Kidney (tissue), 13 donors: ENCODE measurements at regions not wholly inside any gene's neighbourhood (a gene's known extent, or its start where the extent isn't known, plus 50 kb on each side); places are given as distances from the start of the nearest gene placed in this dataset.

Source experiments
- DNase-seq, 5 donors: peaks; one replicate each; pipeline ENCODE4 v3.0.0-alpha.2; 2013 to 2020
- FAIRE-seq: peaks from 2 replicates; lab custom pipeline; 2012; peaks lifted over from hg19 to GRCh38; lab: Jason Lieb, UNC
- H3K27ac ChIP-seq, 2 donors: one replicate each; pipeline ENCODE4 v1.7.0; 2013; ENCODE audit warnings: low read depth in 2 of 2, low read length in 2 of 2, inconsistent platforms in 1 of 2
- H3K27me3 ChIP-seq: one replicate; pipeline ENCODE4 v1.7.1; 2013; ENCODE audit warnings: low read length, inconsistent platforms; ENCODE audit not compliant: control insufficient read depth, insufficient read depth
- H3K36me3 ChIP-seq, 3 donors: one replicate each; pipeline versions ENCODE4 v1.7.0 to v1.7.1; 2013; ENCODE audit warnings: low read length in 3 of 3, control low read depth in 1 of 3, inconsistent platforms in 1 of 3; ENCODE audit not compliant: insufficient read depth in 3 of 3, control insufficient read depth in 2 of 3
- H3K4me1 ChIP-seq, 3 donors: one replicate each; pipeline versions ENCODE4 v1.7.0 to v1.7.1; 2013; ENCODE audit warnings: low read length in 3 of 3, inconsistent platforms in 1 of 3, low read depth in 1 of 3; ENCODE audit not compliant: control insufficient read depth in 2 of 3, insufficient read depth in 2 of 3
- H3K4me3 ChIP-seq, 3 donors: one replicate each; pipeline versions ENCODE4 v1.7.0 to v1.8.1; 2013; ENCODE audit warnings: low read length in 3 of 3, control low read depth in 1 of 3, inconsistent platforms in 1 of 3
- H3K9ac ChIP-seq, 3 donors: one replicate each; pipeline versions ENCODE4 v1.7.0 to v1.7.1; 2013; ENCODE audit warnings: low read length in 3 of 3, control low read depth in 1 of 3, inconsistent platforms in 1 of 3
- H3K9me3 ChIP-seq, 3 donors: one replicate each; pipeline versions ENCODE4 v1.7.0 to v1.7.1; 2013; ENCODE audit warnings: low read length in 3 of 3, control low read depth in 1 of 3, inconsistent platforms in 1 of 3; ENCODE audit not compliant: control insufficient read depth in 2 of 3, insufficient read depth in 1 of 3
- intact Hi-C: fragments of 100-400 bp; cut with DNase I; formaldehyde crosslinking; loops from one replicate; pipeline ENCODE4 v1.11.1; 2022
- TF ChIP-seq, protein P1 (sequence below): IDR thresholded peaks from 3 replicates; pipeline ENCODE4 v1.5.1; 2012; ENCODE audit warnings: mild to moderate bottlenecking, moderate library complexity, borderline replicate concordance; ENCODE audit not compliant: insufficient read depth; ENCODE audit errors: extremely low read depth
- donor health status: control.
- donor health status: control.
- donor health status: control.
- donor health status: control.
- donor health status: control.
- donor health status: DM: yes; HTN: yes; CAD: no.
- donor health status: Normal renal cell carcinoma (clear cell type).

DNA sequence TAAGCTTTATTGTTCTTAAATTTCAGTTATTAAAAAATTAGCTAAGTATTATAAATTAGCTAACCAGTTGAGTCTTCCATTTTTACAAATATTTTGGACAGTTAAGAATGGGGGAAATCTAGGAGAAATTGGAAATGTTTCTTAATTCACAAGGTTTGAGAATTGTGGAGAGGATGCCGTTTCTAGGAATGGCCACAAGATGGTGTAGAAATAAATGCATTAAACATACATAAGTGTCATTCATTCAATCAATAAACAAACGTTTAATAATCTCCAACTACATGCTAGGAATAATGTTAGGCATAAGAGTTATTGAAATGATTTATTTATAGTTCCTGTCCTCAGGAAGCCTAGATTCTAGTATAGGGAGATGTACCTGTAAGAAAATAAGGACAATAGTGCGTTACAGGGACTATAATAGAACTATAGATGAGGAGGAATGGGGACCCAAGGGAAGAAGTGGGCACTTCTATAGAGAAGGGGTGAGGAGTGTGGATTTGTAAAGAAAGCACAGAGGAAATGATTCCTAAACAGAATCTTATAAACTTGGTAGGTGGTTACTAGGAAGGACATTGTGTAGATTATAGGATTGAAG, 195.7 kb upstream of the ANK2 start:
- TF ChIP-seq, protein P1, sequence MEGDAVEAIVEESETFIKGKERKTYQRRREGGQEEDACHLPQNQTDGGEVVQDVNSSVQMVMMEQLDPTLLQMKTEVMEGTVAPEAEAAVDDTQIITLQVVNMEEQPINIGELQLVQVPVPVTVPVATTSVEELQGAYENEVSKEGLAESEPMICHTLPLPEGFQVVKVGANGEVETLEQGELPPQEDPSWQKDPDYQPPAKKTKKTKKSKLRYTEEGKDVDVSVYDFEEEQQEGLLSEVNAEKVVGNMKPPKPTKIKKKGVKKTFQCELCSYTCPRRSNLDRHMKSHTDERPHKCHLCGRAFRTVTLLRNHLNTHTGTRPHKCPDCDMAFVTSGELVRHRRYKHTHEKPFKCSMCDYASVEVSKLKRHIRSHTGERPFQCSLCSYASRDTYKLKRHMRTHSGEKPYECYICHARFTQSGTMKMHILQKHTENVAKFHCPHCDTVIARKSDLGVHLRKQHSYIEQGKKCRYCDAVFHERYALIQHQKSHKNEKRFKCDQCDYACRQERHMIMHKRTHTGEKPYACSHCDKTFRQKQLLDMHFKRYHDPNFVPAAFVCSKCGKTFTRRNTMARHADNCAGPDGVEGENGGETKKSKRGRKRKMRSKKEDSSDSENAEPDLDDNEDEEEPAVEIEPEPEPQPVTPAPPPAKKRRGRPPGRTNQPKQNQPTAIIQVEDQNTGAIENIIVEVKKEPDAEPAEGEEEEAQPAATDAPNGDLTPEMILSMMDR: no peak
- H3K4me1 ChIP-seq: no peaks in the 10 kb centered on the region
- no peak overlapping the region for H3K9ac ChIP-seq
- no peaks in the 10 kb centered on the region for H3K27me3 ChIP-seq
- no peak overlapping the region for H3K27ac ChIP-seq
- intact Hi-C loops: no loop called here
- FAIRE-seq (no peak), DNase-seq (peak in 1 of 5 donors; percentile 1)
- no peak overlapping the region for H3K4me3 ChIP-seq
- no peaks in the 10 kb centered on the region for H3K36me3 ChIP-seq
- no peaks in the 10 kb centered on the region for H3K9me3 ChIP-seq

DNA sequence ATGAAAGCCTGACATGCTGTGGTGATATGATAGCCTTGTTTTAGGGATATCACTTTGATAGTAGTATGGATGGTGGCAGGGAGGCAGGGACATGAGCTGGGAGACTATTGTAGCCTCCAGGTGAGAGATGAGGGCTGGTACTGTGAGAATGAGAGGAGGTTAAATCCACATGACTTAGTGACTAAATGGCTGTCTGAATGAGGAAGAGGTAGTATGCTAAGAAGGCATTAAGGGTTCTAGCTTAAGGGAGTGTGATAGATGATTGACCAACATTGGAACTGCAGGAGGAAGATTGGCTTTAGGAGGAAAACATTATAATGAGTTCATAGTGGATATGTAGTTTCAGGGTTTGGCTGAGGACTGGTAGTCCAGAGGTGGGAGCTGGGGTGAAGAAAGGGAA, 195.0 kb upstream of the ANK2 start:
- no peaks in the 10 kb centered on the region for H3K36me3 ChIP-seq
- H3K4me1 ChIP-seq: no peaks in the 10 kb centered on the region
- H3K4me3 ChIP-seq: no peak overlapping the region
- no peaks in the 10 kb centered on the region for H3K9me3 ChIP-seq
- FAIRE-seq: no peak
- no peaks in the 10 kb centered on the region for H3K27me3 ChIP-seq
- TF ChIP-seq, protein P1: no peak
- DNase-seq: no peak
- intact Hi-C loops: no loop called here
- H3K9ac ChIP-seq: no peak overlapping the region
- no peak overlapping the region for H3K27ac ChIP-seq

DNA sequence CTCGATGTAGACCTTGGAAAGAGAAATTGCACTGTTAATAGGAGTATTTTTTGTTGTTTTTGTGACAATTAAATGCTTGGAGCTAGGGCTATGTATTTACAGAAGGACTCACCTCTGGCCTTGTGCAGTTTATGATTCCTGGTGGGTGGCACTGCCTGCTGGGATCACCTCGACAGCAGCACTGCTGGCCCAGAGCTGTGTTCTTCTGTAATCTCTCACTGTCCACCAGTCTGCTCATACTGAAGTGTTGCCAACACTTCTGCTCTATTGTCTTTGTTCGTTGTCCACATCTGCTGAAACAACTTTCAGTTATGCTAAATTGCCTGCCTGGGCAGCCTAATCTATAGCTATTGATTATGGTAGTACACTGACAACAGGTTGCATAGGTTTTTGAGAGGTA, 194.4 kb upstream of the ANK2 start:
- H3K4me1 ChIP-seq: no peaks in the 10 kb centered on the region

More for the DNA sequence above, 194.4 kb upstream of the ANK2 start:
- no peaks in the 10 kb centered on the region for H3K36me3 ChIP-seq
- no peaks in the 10 kb centered on the region for H3K9me3 ChIP-seq
- DNase-seq: no peak
- no peak overlapping the region for H3K9ac ChIP-seq
- TF ChIP-seq, protein P1: no peak
- no peak overlapping the region for H3K4me3 ChIP-seq
- no peaks in the 10 kb centered on the region for H3K27me3 ChIP-seq
- FAIRE-seq: no peak
- intact Hi-C loops: no loop called here
- no peak overlapping the region for H3K27ac ChIP-seq
